ENCODE measurements at regions not wholly inside any gene's neighbourhood (a gene's known extent, or its start where the extent isn't known, plus 50 kb on each side); places are given as distances from the start of the nearest gene placed in this dataset.

DNA sequence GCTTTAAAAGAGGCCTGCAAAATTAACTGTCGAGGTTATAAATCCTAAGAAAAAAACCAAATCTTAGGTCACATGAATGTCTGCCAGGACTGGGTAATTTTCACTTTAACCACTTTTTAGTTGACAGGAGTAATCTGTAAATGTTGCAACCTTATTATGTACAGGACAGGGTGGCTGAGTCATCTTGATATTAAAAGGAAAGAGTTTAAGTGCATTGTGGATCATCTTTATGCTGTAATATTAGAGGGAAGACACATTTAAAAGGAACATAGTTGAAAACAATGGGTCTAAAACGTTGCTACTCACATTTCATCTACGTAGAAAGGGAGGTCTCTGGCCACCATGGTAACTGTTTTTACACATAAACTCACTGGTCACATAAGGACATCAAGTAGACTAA, 115.5 kb downstream of the LSMEM1 start:
- Mint-ChIP-seq H3K9me3 (no peaks in the 10 kb centered on the region), H3K27ac (no peak overlapping the region), H3K4me3 (no peak overlapping the region), H3K36me3 (ENCODE audit: low read depth) (no peaks in the 10 kb centered on the region), H3K4me1 (peaks cover 10% of the 10 kb centered on the region), H3K27me3 (ENCODE audit: insufficient read depth) (peaks cover 49% of the 10 kb centered on the region)
- no peak overlapping the region for H3K4me3 ChIP-seq (ENCODE audit: low read length)
- H3K27me3 ChIP-seq (ENCODE audit: control insufficient read depth, insufficient read depth, low read length, poor library complexity, severe bottlenecking): peaks cover 64% of the 10 kb centered on the region
- H3K27ac ChIP-seq (ENCODE audit: low read depth, low read length): no peak overlapping the region
- no peak for DNase-seq
- no peak overlapping the region for H3K9ac ChIP-seq (ENCODE audit: extremely low read depth, low read length, poor library complexity, severe bottlenecking)
- 69 to 86% methylated on average over 3 of the region's 3 CpGs for WGBS, 2 experiments (ENCODE audit: insufficient coverage in 1 of 2, insufficient read length in 1 of 2)
- no peaks in the 10 kb centered on the region for H3K36me3 ChIP-seq (ENCODE audit: control insufficient read depth, insufficient read depth, low read length)
- no peaks in the 10 kb centered on the region for H3K9me3 ChIP-seq (ENCODE audit: control insufficient read depth, low read length)
- H3K4me1 ChIP-seq (ENCODE audit: control insufficient read depth, insufficient read depth, low read length): no peaks in the 10 kb centered on the region
- TF ChIP-seq, protein P1, sequence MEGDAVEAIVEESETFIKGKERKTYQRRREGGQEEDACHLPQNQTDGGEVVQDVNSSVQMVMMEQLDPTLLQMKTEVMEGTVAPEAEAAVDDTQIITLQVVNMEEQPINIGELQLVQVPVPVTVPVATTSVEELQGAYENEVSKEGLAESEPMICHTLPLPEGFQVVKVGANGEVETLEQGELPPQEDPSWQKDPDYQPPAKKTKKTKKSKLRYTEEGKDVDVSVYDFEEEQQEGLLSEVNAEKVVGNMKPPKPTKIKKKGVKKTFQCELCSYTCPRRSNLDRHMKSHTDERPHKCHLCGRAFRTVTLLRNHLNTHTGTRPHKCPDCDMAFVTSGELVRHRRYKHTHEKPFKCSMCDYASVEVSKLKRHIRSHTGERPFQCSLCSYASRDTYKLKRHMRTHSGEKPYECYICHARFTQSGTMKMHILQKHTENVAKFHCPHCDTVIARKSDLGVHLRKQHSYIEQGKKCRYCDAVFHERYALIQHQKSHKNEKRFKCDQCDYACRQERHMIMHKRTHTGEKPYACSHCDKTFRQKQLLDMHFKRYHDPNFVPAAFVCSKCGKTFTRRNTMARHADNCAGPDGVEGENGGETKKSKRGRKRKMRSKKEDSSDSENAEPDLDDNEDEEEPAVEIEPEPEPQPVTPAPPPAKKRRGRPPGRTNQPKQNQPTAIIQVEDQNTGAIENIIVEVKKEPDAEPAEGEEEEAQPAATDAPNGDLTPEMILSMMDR (conservative IDR thresholded peaks at IDR 0.05): no peak

DNA sequence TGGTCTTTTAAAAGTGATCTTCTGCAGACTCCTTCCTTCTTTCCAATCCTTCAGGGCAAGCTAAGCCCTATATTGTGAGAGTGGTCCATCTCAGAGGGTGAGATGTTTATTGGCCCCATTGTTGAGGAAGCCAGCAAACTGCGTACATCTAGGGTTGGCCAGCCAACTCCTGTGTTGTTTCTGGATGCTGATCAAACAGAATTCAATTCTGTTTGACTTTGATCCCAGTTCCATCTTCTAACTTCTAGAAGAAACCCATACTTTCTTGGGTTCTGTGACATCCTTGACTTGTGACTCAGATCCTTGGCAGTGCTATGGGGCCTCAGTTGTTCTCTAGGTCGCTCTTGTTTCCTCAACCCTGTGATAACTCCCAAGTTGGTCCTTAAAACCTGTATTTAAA, 116.2 kb downstream of the LSMEM1 start:
- no peaks in the 10 kb centered on the region for H3K9me3 ChIP-seq (ENCODE audit: control insufficient read depth, low read length)
- H3K4me3 Mint-ChIP-seq: no peak overlapping the region
- WGBS, 2 experiments (ENCODE audit: insufficient coverage in 1 of 2, insufficient read length in 1 of 2): 99 to 100% methylated on average over 1 to 2 of the region's 2 CpGs
- no peak overlapping the region for H3K27ac Mint-ChIP-seq
- TF ChIP-seq, protein P1 (conservative IDR thresholded peaks at IDR 0.05): no peak
- peaks cover 3% of the 10 kb centered on the region for H3K9me3 Mint-ChIP-seq
- H3K36me3 Mint-ChIP-seq (ENCODE audit: low read depth): no peaks in the 10 kb centered on the region
- no peak overlapping the region for H3K9ac ChIP-seq (ENCODE audit: extremely low read depth, low read length, poor library complexity, severe bottlenecking)
- no peak overlapping the region for H3K4me3 ChIP-seq (ENCODE audit: low read length)
- H3K27me3 Mint-ChIP-seq (ENCODE audit: insufficient read depth): peaks cover 42% of the 10 kb centered on the region
- H3K36me3 ChIP-seq (ENCODE audit: control insufficient read depth, insufficient read depth, low read length): no peaks in the 10 kb centered on the region
- H3K27ac ChIP-seq (ENCODE audit: low read depth, low read length): no peak overlapping the region
- DNase-seq: no peak
- no peaks in the 10 kb centered on the region for H3K4me1 ChIP-seq (ENCODE audit: control insufficient read depth, insufficient read depth, low read length)
- H3K4me1 Mint-ChIP-seq: peaks cover 10% of the 10 kb centered on the region
- H3K27me3 ChIP-seq (ENCODE audit: control insufficient read depth, insufficient read depth, low read length, poor library complexity, severe bottlenecking): peaks cover 56% of the 10 kb centered on the region

DNA sequence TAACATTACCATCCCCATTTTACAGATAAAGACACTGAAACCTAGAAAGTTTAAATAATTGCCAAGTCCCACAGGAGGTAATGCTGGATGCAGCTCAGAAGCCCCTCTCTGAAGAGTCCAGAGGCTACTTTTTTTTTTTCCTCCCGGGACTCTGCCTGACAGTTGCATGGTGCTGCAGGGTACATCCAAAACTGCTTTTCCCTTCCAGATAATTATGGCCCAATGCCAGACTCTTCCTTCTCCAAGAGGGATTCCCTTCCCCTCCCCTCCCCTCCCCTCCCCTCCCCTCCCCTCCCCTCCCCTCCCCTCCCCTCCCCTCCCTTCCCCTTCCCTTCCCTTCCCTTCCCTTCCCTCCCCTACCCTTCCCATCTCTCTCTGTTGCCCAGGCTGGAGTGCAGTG, 122.9 kb downstream of the LSMEM1 start:
- Histone ChIP-seq H3K27me3 (ENCODE audit: control insufficient read depth, insufficient read depth, low read length, poor library complexity, severe bottlenecking) (peaks cover 26% of the 10 kb centered on the region), H3K4me1 (ENCODE audit: control insufficient read depth, insufficient read depth, low read length) (no peaks in the 10 kb centered on the region), H3K4me3 (ENCODE audit: low read length) (no peak overlapping the region), H3K9me3 (ENCODE audit: control insufficient read depth, low read length) (no peaks in the 10 kb centered on the region), H3K27ac (ENCODE audit: low read depth, low read length) (no peak overlapping the region), H3K9ac (ENCODE audit: extremely low read depth, low read length, poor library complexity, severe bottlenecking) (no peak overlapping the region), H3K36me3 (ENCODE audit: control insufficient read depth, insufficient read depth, low read length) (no peaks in the 10 kb centered on the region)
- no peaks in the 10 kb centered on the region for H3K36me3 Mint-ChIP-seq (ENCODE audit: low read depth)
- DNase-seq: no peak
- H3K9me3 Mint-ChIP-seq: peaks cover 3% of the 10 kb centered on the region
- H3K27ac Mint-ChIP-seq: no peak overlapping the region
- H3K4me3 Mint-ChIP-seq: no peak overlapping the region
- 100% methylated on average over 1 of the region's 1 CpG; no CpG with 5 or more reads in 1 of the 2 experiments for WGBS, 2 experiments (ENCODE audit: insufficient coverage in 1 of 2, insufficient read length in 1 of 2)
- no peaks in the 10 kb centered on the region for H3K4me1 Mint-ChIP-seq
- TF ChIP-seq, protein P1 (conservative IDR thresholded peaks at IDR 0.05): no peak
- H3K27me3 Mint-ChIP-seq (ENCODE audit: insufficient read depth): peaks cover 33% of the 10 kb centered on the region
